ENCODE measurements at regions not wholly inside any gene's neighbourhood (a gene's known extent, or its start where the extent isn't known, plus 50 kb on each side); places are given as distances from the start of the nearest gene placed in this dataset.

DNA sequence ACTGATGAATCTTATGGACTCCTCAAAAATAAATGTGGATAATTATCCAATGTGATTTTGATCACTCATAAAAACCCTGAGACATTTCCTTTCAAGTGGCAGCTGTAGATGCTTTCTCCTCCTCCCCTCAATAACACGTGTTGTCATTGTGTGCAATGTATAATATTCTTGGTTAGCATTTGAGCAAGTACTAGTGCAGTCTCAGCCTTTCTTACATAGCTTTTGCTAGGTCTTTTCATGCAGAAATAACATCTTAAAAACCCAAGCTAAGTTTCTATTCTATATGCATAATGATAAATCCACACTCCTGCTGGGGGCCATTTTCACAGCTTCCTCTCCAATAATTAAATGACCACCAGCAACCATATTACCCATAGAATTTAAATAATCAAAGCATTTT, 1835.2 kb upstream of the NUDT12 start:
- Mint-ChIP-seq H3K9me3 (peaks cover 4% of the 10 kb centered on the region), H3K27ac (no peak overlapping the region), H3K36me3 (ENCODE audit: low read depth) (no peaks in the 10 kb centered on the region), H3K4me1 (ENCODE audit: low read depth) (no peaks in the 10 kb centered on the region), H3K27me3 (no peaks in the 10 kb centered on the region), H3K4me3 (no peak overlapping the region)
- intact Hi-C loops (cut with micrococcal nuclease), result no loop called here

DNA sequence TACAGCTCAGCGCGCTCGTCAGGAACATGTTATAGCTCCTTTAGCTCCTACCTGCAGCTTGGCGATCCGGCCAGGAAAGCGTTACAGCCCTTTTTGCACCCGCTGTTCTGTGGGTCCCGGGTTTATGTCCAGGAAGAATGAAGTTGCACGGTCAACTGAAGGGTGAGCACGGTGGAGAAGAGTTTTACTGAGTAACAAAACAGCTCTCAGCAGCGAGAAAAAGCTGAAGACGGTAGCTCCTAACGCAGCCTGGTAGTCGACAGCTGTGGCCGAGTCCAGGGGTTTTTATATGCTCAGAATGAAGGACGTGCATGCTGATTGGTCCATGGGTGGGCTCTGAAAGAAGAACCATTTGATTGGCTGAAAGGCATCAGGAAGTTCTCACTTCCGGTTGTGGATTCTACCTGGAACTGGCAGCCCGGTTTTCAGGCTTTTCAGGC, 1830.1 kb upstream of the NUDT12 start:
- H3K27ac Mint-ChIP-seq, result no peak overlapping the region
- H3K4me3 Mint-ChIP-seq, result no peak overlapping the region
- H3K4me1 Mint-ChIP-seq (ENCODE audit: low read depth), result no peaks in the 10 kb centered on the region
- no peaks in the 10 kb centered on the region for H3K36me3 Mint-ChIP-seq (ENCODE audit: low read depth)
- H3K9me3 Mint-ChIP-seq, result peaks cover 14% of the 10 kb centered on the region
- intact Hi-C loops (cut with micrococcal nuclease), result no loop called here
- H3K27me3 Mint-ChIP-seq, result no peaks in the 10 kb centered on the region

DNA sequence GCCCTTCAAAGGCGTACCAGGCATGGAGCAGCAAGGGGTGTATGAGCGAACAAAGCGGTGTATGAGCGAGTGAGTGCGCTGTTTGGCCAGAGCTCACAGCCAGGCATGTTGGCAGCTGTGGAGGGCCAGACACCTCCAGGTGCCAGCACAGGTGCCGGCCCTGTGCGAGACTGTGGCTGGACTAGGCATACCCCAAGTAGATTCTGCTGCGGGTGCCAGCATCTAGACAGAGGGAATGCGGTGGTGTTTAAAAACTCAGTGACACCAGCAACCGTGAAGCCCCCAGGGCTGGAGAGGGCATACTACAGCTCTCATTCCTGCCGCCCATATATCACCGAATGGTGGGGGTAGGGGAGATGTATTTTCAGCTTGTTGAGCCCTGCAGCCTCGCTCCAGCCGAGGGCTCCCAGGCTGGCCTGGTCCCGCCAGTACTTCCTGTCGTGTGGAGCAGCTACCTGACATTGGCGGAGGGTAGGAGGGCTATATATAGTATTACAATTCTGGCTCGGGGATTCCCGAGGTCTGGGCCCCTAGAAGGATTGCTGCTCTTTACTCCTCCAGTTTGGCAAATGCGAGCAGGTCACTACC, 1829.6 kb upstream of the NUDT12 start:
- Mint-ChIP-seq H3K9me3 (peaks cover 14% of the 10 kb centered on the region), H3K36me3 (ENCODE audit: low read depth) (no peaks in the 10 kb centered on the region), H3K27me3 (no peaks in the 10 kb centered on the region), H3K4me1 (ENCODE audit: low read depth) (no peaks in the 10 kb centered on the region), H3K4me3 (no peak overlapping the region), H3K27ac (no peak overlapping the region)
- intact Hi-C loops (cut with micrococcal nuclease), result no loop called here

DNA sequence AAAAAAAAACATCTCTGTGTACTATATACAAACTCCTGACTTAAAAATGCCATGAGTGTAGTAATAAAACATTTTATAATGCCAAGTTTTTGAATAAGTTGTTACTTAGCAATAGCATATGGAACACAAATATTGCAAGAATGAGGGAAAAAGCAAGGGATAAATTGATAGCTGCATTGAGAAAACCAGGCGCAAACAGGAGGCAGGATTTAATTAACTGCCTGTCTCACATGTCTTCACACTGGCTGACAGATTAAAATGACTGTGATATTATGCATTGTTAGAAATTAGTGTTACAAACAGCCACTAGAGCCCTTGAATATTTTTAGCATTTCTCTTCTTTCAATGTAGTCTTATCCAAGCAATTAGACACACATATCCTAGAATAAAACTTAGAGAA, 1817.5 kb upstream of the NUDT12 start:
- no peaks in the 10 kb centered on the region for H3K4me1 Mint-ChIP-seq (ENCODE audit: low read depth)
- no peaks in the 10 kb centered on the region for H3K36me3 Mint-ChIP-seq (ENCODE audit: low read depth)
- H3K9me3 Mint-ChIP-seq, result peaks cover 19% of the 10 kb centered on the region
- H3K4me3 Mint-ChIP-seq, result no peak overlapping the region
- no peak overlapping the region for H3K27ac Mint-ChIP-seq
- intact Hi-C loops (cut with micrococcal nuclease), result no loop called here
- H3K27me3 Mint-ChIP-seq, result no peaks in the 10 kb centered on the region

DNA sequence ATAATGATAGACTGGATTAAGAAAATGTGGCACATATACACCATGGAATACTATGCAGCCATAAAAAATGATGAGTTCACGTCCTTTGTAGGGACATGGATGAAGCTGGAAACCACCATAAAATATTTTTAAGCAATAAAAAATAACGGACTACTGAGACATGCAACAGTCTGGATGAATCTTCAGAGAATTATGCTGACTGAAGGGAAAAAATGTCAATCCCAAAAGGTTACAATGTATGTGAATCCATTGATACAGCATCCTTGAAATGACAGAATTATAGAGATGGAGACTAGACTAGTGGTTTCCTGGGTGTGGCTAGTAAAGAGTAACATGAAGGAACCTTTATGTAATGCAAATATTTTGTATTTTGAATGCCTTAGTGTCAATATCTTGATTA, 1808.6 kb upstream of the NUDT12 start:
- intact Hi-C loops (cut with micrococcal nuclease), result no loop called here
- Mint-ChIP-seq H3K4me1 (ENCODE audit: low read depth) (no peaks in the 10 kb centered on the region), H3K27ac (no peak overlapping the region), H3K4me3 (no peak overlapping the region), H3K27me3 (no peaks in the 10 kb centered on the region), H3K36me3 (ENCODE audit: low read depth) (no peaks in the 10 kb centered on the region), H3K9me3 (peaks cover 5% of the 10 kb centered on the region)

DNA sequence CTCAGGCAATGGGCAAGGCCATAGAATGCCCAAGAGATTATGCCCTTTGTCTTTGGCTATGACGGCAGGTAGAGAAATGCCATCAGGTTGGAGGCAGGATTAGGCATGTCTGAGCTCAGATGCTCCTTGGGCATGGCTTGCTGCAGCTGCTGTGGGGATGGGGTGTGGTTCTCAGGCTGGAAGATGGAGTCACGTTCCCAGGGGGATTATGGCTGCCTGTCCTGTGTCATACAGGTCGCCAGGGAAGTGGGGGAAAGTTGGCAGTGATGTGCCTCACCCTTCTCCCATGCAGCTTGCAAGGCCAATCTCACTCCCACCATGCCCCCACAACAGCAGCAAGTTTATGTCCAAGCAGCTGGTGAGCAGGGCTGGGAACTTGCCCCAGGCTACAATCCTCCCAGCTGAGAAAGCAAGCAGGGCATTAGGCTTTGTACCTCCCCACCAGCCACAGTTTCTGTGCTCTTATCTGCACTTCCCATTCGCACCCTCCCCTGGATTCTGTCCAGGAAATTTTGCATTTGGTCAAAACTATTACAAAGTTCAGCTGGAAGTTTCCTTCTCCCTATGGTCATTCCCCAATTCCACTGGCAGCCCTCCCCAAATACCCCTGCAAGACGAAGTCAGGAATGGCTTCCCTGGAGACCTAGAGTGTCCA, 1788.0 kb upstream of the NUDT12 start:
- Mint-ChIP-seq H3K27ac (no peak overlapping the region), H3K4me3 (no peak overlapping the region), H3K4me1 (ENCODE audit: low read depth) (no peaks in the 10 kb centered on the region), H3K27me3 (no peaks in the 10 kb centered on the region), H3K9me3 (peaks cover 24% of the 10 kb centered on the region), H3K36me3 (ENCODE audit: low read depth) (no peaks in the 10 kb centered on the region)
- intact Hi-C loops (cut with micrococcal nuclease), result no loop called here

DNA sequence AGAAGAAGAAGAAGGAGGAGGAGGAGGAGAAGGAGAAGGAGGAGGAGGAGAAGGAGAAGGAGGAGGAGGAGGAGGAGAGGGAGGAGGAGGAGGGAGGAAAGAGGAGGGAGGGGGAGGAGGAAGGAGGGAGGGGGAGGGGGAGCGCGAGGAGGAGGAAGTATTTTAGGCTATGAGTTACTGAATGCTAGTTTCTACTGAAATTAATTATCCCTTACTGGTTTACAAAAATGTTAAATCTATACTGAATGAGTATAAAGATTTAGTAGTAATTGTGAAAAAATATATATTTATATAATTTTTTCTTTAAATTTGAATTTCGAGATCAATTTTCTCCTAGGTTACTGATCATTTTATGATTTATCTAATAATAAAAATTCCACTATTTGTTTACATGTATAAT, 1769.0 kb upstream of the NUDT12 start:
- Mint-ChIP-seq H3K9me3 (peaks cover 12% of the 10 kb centered on the region), H3K27ac (no peak overlapping the region), H3K4me1 (ENCODE audit: low read depth) (no peaks in the 10 kb centered on the region), H3K27me3 (no peaks in the 10 kb centered on the region), H3K36me3 (ENCODE audit: low read depth) (no peaks in the 10 kb centered on the region), H3K4me3 (no peak overlapping the region)
- intact Hi-C loops (cut with micrococcal nuclease), result no loop called here

DNA sequence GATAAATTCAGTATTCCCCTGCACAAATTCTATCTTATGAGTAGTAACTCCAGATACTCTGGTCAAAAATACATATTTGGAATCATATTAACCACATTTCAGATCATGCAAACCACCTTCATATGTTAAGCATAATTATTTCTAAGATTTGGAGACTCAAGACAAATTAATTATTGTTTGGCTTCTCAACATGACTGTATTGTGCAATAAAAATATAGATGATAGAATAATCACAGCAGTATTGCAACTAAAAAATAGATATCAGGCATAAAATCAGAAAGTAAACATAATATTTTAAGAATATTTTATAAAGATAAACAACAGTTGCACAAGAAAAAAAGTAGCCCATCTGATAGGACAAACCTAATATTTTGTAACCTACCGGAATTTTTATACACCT, 1767.6 kb upstream of the NUDT12 start:
- intact Hi-C loops (cut with micrococcal nuclease), result no loop called here
- peaks cover 2% of the 10 kb centered on the region for H3K9me3 Mint-ChIP-seq
- no peaks in the 10 kb centered on the region for H3K36me3 Mint-ChIP-seq (ENCODE audit: low read depth)
- H3K4me3 Mint-ChIP-seq, result no peak overlapping the region
- no peak overlapping the region for H3K27ac Mint-ChIP-seq
- H3K4me1 Mint-ChIP-seq (ENCODE audit: low read depth), result no peaks in the 10 kb centered on the region
- H3K27me3 Mint-ChIP-seq, result no peaks in the 10 kb centered on the region

DNA sequence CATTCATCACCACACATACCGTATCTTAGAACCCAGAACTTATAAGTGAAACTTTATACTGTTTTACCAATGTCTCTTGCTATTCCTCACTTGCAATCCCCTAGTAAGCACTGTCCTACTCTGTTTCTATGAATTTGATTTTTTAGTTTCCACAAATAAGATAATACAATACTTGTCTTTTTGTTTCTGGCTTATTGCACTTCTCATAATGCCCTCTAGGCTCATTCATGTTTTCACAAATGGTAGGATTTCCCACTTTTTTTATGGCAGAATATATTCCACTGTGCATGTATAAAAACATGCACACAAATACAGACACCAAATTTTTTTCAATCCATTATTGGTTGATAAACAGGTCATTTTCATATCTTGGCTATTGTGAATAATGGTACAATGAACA, 1742.3 kb upstream of the NUDT12 start:
- no peak overlapping the region for H3K27ac Mint-ChIP-seq
- H3K36me3 Mint-ChIP-seq (ENCODE audit: low read depth), result no peaks in the 10 kb centered on the region

DNA sequence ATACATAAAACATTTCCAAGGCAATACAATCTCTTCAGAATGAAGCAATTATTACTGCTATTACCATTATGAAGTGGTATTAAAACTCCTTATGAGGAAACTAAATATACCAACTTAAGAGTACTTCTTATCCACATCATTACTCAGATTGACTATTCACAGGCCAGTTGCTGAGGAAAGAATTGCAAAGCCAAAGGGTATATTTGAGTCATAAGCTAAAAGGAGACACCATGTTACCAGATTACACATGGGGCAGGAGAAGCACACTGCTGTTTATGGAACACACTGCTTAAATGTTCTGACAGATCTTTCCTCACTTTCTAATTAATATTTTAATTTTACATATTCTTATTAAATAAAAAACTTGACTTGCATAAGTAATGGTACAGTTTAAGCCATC, 1726.4 kb upstream of the NUDT12 start:
- H3K27me3 Mint-ChIP-seq, result no peaks in the 10 kb centered on the region
- H3K27ac Mint-ChIP-seq, result no peak overlapping the region
- no peaks in the 10 kb centered on the region for H3K36me3 Mint-ChIP-seq (ENCODE audit: low read depth)
- intact Hi-C loops (cut with micrococcal nuclease), result no loop called here
- no peaks in the 10 kb centered on the region for H3K9me3 Mint-ChIP-seq
- no peaks in the 10 kb centered on the region for H3K4me1 Mint-ChIP-seq (ENCODE audit: low read depth)
- H3K4me3 Mint-ChIP-seq, result no peak overlapping the region

More for the DNA sequence above, 1742.3 kb upstream of the NUDT12 start:
- no peaks in the 10 kb centered on the region for H3K9me3 Mint-ChIP-seq
- no peaks in the 10 kb centered on the region for H3K27me3 Mint-ChIP-seq
- intact Hi-C loops (cut with micrococcal nuclease), result no loop called here
- H3K4me3 Mint-ChIP-seq, result no peak overlapping the region
- no peaks in the 10 kb centered on the region for H3K4me1 Mint-ChIP-seq (ENCODE audit: low read depth)

DNA sequence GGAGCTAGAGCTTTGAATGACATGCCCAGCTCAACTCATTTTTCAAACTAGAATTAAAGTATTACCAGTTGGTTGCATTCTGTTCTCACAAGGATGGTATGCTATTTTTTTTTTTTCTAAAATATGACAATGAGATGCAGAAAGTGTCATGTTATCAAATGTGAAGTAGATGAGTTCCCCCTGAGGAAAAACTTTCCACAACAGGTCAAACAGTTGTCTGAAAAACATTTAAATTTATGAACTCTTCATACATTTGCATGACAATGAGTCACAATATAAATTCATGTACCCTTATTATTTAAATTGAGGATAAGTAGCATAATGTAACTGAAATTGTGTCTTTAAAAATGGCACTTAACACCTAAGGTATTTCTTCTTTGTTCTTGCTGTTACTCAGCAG, 1720.5 kb upstream of the NUDT12 start:
- intact Hi-C loops (cut with micrococcal nuclease), result no loop called here
- Mint-ChIP-seq H3K4me3 (no peak overlapping the region), H3K36me3 (ENCODE audit: low read depth) (no peaks in the 10 kb centered on the region), H3K27ac (no peak overlapping the region), H3K4me1 (ENCODE audit: low read depth) (no peaks in the 10 kb centered on the region), H3K9me3 (no peaks in the 10 kb centered on the region), H3K27me3 (no peaks in the 10 kb centered on the region)

DNA sequence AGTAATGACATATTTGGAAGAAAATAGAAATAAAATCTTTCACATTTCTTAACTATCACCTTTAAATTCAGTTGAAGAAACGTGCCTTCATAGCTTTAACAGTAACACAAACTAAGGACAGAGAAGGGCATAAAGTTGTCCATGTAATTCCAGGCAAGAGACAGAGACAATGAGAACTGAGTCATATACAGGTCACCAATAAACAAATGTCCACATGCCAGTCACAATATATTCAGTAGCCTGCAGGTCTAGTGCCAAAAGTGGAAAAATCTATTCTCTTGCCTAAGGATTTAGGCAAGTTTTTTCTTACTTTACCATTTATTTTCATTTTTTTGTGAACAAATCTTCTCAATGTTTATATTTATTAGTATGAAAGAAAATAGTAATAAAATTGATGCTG, 1711.5 kb upstream of the NUDT12 start:
- Mint-ChIP-seq H3K9me3 (peaks cover 7% of the 10 kb centered on the region), H3K27me3 (no peaks in the 10 kb centered on the region), H3K4me1 (ENCODE audit: low read depth) (no peaks in the 10 kb centered on the region), H3K27ac (no peak overlapping the region), H3K4me3 (no peak overlapping the region), H3K36me3 (ENCODE audit: low read depth) (no peaks in the 10 kb centered on the region)
- intact Hi-C loops (cut with micrococcal nuclease), result no loop called here

DNA sequence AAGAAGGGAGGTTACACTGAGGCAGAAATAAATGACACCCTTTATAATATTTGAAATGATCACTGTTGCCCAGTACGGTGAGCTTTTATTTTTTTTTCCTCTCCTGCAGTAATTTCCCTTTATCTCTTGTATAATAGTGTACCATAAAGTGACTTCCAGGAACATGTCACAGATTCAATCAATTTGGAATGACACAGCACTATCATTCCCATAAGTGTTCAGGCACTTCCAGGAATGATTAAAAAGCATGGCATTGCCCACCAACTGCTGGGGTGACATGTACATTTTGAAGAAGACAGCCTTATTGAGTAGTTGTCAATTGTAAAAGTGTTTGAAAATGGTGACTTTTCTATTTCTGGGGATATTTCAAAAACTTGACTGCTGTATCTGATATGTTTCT, 1700.9 kb upstream of the NUDT12 start:
- no peaks in the 10 kb centered on the region for H3K36me3 Mint-ChIP-seq (ENCODE audit: low read depth)

DNA sequence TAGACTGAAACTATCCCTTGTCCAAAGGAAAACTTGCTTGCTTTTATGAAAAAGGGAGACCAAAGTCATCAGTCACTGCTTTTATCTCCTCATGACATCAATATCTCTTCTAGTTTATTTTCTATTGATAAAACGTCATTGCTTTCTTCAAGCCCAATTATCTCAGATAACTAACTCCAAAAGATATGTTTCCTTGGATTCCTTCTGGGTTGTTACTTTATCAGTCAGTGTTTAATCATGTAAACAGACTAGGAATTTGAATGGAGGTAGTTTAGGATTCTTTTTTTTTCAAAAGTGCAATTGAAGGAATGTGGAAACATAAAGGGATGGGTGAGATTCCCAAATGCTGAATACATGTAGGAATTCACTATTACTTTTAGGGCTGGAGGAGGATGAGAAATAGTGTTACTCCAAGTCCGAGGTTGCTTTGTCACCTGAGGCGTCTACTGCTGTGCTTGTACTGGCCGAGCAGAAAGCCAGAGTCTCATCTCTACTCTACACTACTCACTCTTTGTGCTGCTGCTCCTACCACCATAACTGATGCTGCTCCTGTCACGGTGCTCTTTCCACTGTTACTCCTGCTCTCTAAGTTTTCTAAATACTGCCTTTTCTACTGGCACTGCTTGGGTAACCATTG, 1697.1 kb upstream of the NUDT12 start:
- no peak overlapping the region for H3K27ac Mint-ChIP-seq
- H3K36me3 Mint-ChIP-seq (ENCODE audit: low read depth), result no peaks in the 10 kb centered on the region
- H3K9me3 Mint-ChIP-seq, result peaks cover 14% of the 10 kb centered on the region
- H3K4me1 Mint-ChIP-seq (ENCODE audit: low read depth), result no peaks in the 10 kb centered on the region
- no peaks in the 10 kb centered on the region for H3K27me3 Mint-ChIP-seq
- no peak overlapping the region for H3K4me3 Mint-ChIP-seq
- intact Hi-C loops (cut with micrococcal nuclease), result no loop called here

More for the DNA sequence above, 1700.9 kb upstream of the NUDT12 start:
- intact Hi-C loops (cut with micrococcal nuclease), result no loop called here
- no peaks in the 10 kb centered on the region for H3K4me1 Mint-ChIP-seq (ENCODE audit: low read depth)
- H3K27me3 Mint-ChIP-seq, result no peaks in the 10 kb centered on the region
- H3K27ac Mint-ChIP-seq, result no peak overlapping the region
- H3K4me3 Mint-ChIP-seq, result no peak overlapping the region
- H3K9me3 Mint-ChIP-seq, result peaks cover 7% of the 10 kb centered on the region

DNA sequence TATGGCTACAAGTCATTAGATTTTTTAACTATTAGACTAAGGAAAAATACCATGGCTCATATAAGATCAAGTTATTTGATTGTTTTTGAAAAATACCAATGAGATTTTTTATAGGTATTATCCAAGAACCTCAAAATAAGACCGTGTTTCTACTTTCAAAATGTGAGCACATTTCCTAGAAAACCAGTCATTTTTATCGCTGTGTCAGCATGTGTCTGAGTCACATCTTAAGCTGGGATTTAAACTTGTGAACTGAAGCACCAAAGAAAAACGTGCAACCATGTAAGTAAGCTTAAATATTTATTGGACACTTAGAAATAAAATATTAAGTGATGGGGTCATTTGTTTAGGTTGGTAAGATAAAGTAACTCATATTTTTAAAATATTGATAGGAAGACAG, 1676.0 kb upstream of the NUDT12 start:
- H3K4me3 Mint-ChIP-seq, result no peak overlapping the region
- no peaks in the 10 kb centered on the region for H3K27me3 Mint-ChIP-seq
- H3K4me1 Mint-ChIP-seq (ENCODE audit: low read depth), result no peaks in the 10 kb centered on the region

More for the DNA sequence above, 1676.0 kb upstream of the NUDT12 start:
- no peaks in the 10 kb centered on the region for H3K36me3 Mint-ChIP-seq (ENCODE audit: low read depth)
- no peaks in the 10 kb centered on the region for H3K9me3 Mint-ChIP-seq
- H3K27ac Mint-ChIP-seq, result no peak overlapping the region
- intact Hi-C loops (cut with micrococcal nuclease), result no loop called here
